Esophagus muscularis mucosa (tissue), 4 donors: ENCODE measurements at regions not wholly inside any gene's neighbourhood (a gene's known extent, or its start where the extent isn't known, plus 50 kb on each side); places are given as distances from the start of the nearest gene placed in this dataset.

Experiments
- DNase-seq: peaks from one replicate; pipeline ENCODE4 v3.0.0-alpha.2; 2017; ENCODE audit errors: extremely low spot score
- H3K27ac ChIP-seq, 4 donors: fragments of 200-600 bp; sonication (generic); replicated peaks in 1 of 4; 1 replicate in 3 of 4; 2 replicates in 1 of 4; pipeline ENCODE4 v1.5.1; 2016 to 2019; ENCODE audit warnings: mild to moderate bottlenecking in 1 of 4
- H3K27me3 ChIP-seq, 4 donors: fragments of 200-600 bp; sonication (generic); one replicate each; pipeline versions ENCODE4 v1.5.1 to v1.6.0; 2016 to 2019
- H3K36me3 ChIP-seq, 4 donors: fragments of 200-600 bp; sonication (generic); one replicate each; pipeline ENCODE4 v1.5.1; 2016 to 2019
- H3K4me1 ChIP-seq, 4 donors: fragments of 200-600 bp; sonication (generic); one replicate each; pipeline ENCODE4 v1.5.1; 2016 to 2019
- H3K4me3 ChIP-seq, 4 donors: fragments of 200-600 bp; sonication (generic); 1 replicate in 2 of 4; 2 replicates in 2 of 4; pipeline ENCODE4 v1.5.1; 2016 to 2019; ENCODE audit warnings: mild to moderate bottlenecking in 4 of 4, moderate library complexity in 1 of 4
- H3K9me3 ChIP-seq, 4 donors: fragments of 200-600 bp; sonication (generic); 1 replicate in 3 of 4; 2 replicates in 1 of 4; pipeline ENCODE4 v1.5.1; 2016 to 2019
- CTCF ChIP-seq, 3 experiments: fragments of 200-600 bp in 2 of 3; fragments of 450-650 bp in 1 of 3; sonication (generic) in 2 of 3; IDR thresholded peaks; one replicate each; pipeline ENCODE4 v1.5.1; 2017 to 2019; ENCODE audit warnings: antibody characterized with exemption in 3 of 3, mild to moderate bottlenecking in 2 of 3, moderate library complexity in 1 of 3
- EP300 ChIP-seq: sonication (generic); formaldehyde crosslinking; IDR thresholded peaks from one replicate; pipeline ENCODE4 v1.6.1; 2017; ENCODE audit warnings: antibody characterized with exemption
- POLR2A ChIP-seq: fragments of 450-650 bp; IDR thresholded peaks from one replicate; pipeline ENCODE4 v1.6.1; 2017; ENCODE audit warnings: antibody characterized with exemption, moderate library complexity, mild to moderate bottlenecking, low read depth
- POLR2AphosphoS5 ChIP-seq, 2 donors: sonication (generic); formaldehyde crosslinking; IDR thresholded peaks; one replicate each; pipeline ENCODE4 v1.6.1; 2017; ENCODE audit warnings: antibody characterized with exemption in 2 of 2
- WGBS: methylation state at CpG from one replicate; pipeline ENCODE4 v1.1.5; 2018; 5-methylcytosine and 5-hydroxymethylcytosine counted together
- intact Hi-C: fragments of 100-400 bp; cut with DNase I; formaldehyde crosslinking; loops from one replicate; pipeline ENCODE4 v1.15.1; 2023

GRCh38 chr13:81498969-81499368, 1158.0 kb upstream of the SPRY2 start:
- WGBS, result 78% methylated on average over 3 of the region's 3 CpGs
- intact Hi-C loops, result no loop called here
- no peak for TF ChIP-seq CTCF (IDR thresholded peaks at IDR 0.05)
- TF ChIP-seq POLR2A, result no peak
- TF ChIP-seq POLR2AphosphoS5 (IDR thresholded peaks at IDR 0.05), result no peak
- no peak for TF ChIP-seq EP300
- Histone ChIP-seq H3K4me3 (no peak overlapping the region), H3K36me3 (no peaks in the 10 kb centered on the region), H3K27ac (no peak overlapping the region), H3K9me3 (no peaks in the 10 kb centered on the region), H3K4me1 (no peaks in the 10 kb centered on the region), H3K27me3 (no peaks in the 10 kb centered on the region)
- no peak for DNase-seq

GRCh38 chr13:81493144-81493543, 1152.2 kb upstream of the SPRY2 start:
- H3K27ac ChIP-seq, result no peak overlapping the region
- H3K36me3 ChIP-seq, result no peaks in the 10 kb centered on the region
- TF ChIP-seq POLR2A (no peak), CTCF (IDR thresholded peaks at IDR 0.05) (no peak), POLR2AphosphoS5 (IDR thresholded peaks at IDR 0.05) (no peak), EP300 (no peak)
- no peaks in the 10 kb centered on the region for H3K4me1 ChIP-seq
- no peaks in the 10 kb centered on the region for H3K9me3 ChIP-seq
- no peak for DNase-seq
- H3K4me3 ChIP-seq, result no peak overlapping the region
- 80% methylated on average over 4 of the region's 4 CpGs for WGBS
- no peaks in the 10 kb centered on the region for H3K27me3 ChIP-seq
- intact Hi-C loops, result no loop called here

- H3K36me3 ChIP-seq, result no peaks in the 10 kb centered on the region
- no peak for DNase-seq
- intact Hi-C loops, result no loop called here
- H3K4me1 ChIP-seq, result no peaks in the 10 kb centered on the region
- H3K27ac ChIP-seq, result no peak overlapping the region
- no peak overlapping the region for H3K4me3 ChIP-seq
- WGBS, result 84% methylated on average over 3 of the region's 3 CpGs
- TF ChIP-seq POLR2A (no peak), EP300 (no peak), POLR2AphosphoS5 (IDR thresholded peaks at IDR 0.05) (no peak), CTCF (IDR thresholded peaks at IDR 0.05) (no peak)
- no peaks in the 10 kb centered on the region for H3K9me3 ChIP-seq
- H3K27me3 ChIP-seq, result no peaks in the 10 kb centered on the region
Measured at GRCh38 chr13:81492449-81492848, 1151.5 kb upstream of the SPRY2 start.

GRCh38 chr13:81488021-81488420, 1147.1 kb upstream of the SPRY2 start:
- intact Hi-C loops, result no loop called here
- no peaks in the 10 kb centered on the region for H3K36me3 ChIP-seq
- no peak for DNase-seq

More at GRCh38 chr13:81488021-81488420, 1147.1 kb upstream of the SPRY2 start:
- no peaks in the 10 kb centered on the region for H3K9me3 ChIP-seq
- no peak overlapping the region for H3K27ac ChIP-seq
- no peaks in the 10 kb centered on the region for H3K27me3 ChIP-seq
- no peaks in the 10 kb centered on the region for H3K4me1 ChIP-seq
- 100% methylated on average over 1 of the region's 1 CpG for WGBS
- H3K4me3 ChIP-seq, result no peak overlapping the region
- TF ChIP-seq CTCF (IDR thresholded peaks at IDR 0.05) (no peak), POLR2AphosphoS5 (IDR thresholded peaks at IDR 0.05) (no peak), POLR2A (no peak), EP300 (no peak)
